GM18520 (cell line): ENCODE measurements at regions not wholly inside any gene's neighbourhood (a gene's known extent, or its start where the extent isn't known, plus 50 kb on each side); places are given as distances from the start of the nearest gene placed in this dataset.

Experiments used
- ATAC-seq: cut with Tn5 transposase; IDR thresholded peaks from one replicate; pipeline ENCODE4 v1.9.1; 2021; ENCODE audit not compliant: unreplicated experiment

GRCh38 chr11:29318134-29318845, 698.5 kb downstream of the KCNA4 start:
- ATAC-seq = no peak

- ATAC-seq = no peak
Observed at GRCh38 chr11:29317694-29318093, 699.1 kb downstream of the KCNA4 start.

- ATAC-seq = no peak
Observed at GRCh38 chr11:29315275-29315674, 701.6 kb downstream of the KCNA4 start.

GRCh38 chr11:29314211-29314610, 702.6 kb downstream of the KCNA4 start:
- ATAC-seq = no peak

GRCh38 chr11:29312812-29313211, 704.0 kb downstream of the KCNA4 start:
- ATAC-seq = no peak

- ATAC-seq = no peak
Observed at GRCh38 chr11:29310725-29311342, 706.0 kb downstream of the KCNA4 start.

- ATAC-seq = no peak
Observed at GRCh38 chr11:29309992-29310391, 706.8 kb downstream of the KCNA4 start.

- ATAC-seq = no peak
Observed at GRCh38 chr11:29306527-29306926, 710.3 kb downstream of the KCNA4 start.

- ATAC-seq = no peak
Observed at GRCh38 chr11:29305456-29306232, 711.2 kb downstream of the KCNA4 start.

GRCh38 chr11:29300420-29300819, 716.4 kb downstream of the KCNA4 start:
- no peak for ATAC-seq

- no peak for ATAC-seq
Observed at GRCh38 chr11:29296680-29297079, 720.1 kb downstream of the KCNA4 start.

GRCh38 chr11:29293825-29294224, 723.0 kb downstream of the KCNA4 start:
- peak; percentile 83 for ATAC-seq

GRCh38 chr11:29282088-29282487, 734.7 kb downstream of the KCNA4 start:
- ATAC-seq = no peak

GRCh38 chr11:29281271-29281777, 735.5 kb downstream of the KCNA4 start:
- ATAC-seq = no peak

- ATAC-seq = no peak
Observed at GRCh38 chr11:29280452-29280851, 736.4 kb downstream of the KCNA4 start.

- ATAC-seq = no peak
Observed at GRCh38 chr11:29279716-29280115, 737.1 kb downstream of the KCNA4 start.

GRCh38 chr11:29272019-29272654, 744.7 kb downstream of the KCNA4 start:
- ATAC-seq = no peak

- ATAC-seq = no peak
Observed at GRCh38 chr11:29271616-29272015, 745.2 kb downstream of the KCNA4 start.

- no peak for ATAC-seq
Observed at GRCh38 chr11:29268733-29269132, 748.1 kb downstream of the KCNA4 start.

- ATAC-seq = no peak
Observed at GRCh38 chr11:29265792-29266191, 751.0 kb downstream of the KCNA4 start.

- no peak for ATAC-seq
Observed at GRCh38 chr11:29265381-29265780, 751.4 kb downstream of the KCNA4 start.
